HCT116 (cell line): ENCODE measurements at regions not wholly inside any gene's neighbourhood (a gene's known extent, or its start where the extent isn't known, plus 50 kb on each side); places are given as distances from the start of the nearest gene placed in this dataset.

ENCODE experiments used
- CTCF ChIP-seq, 3 experiments: fragments of 200-600 bp in 1 of 3; sonication (generic) in 1 of 3; IDR thresholded peaks in 2 of 3; conservative IDR thresholded peaks in 1 of 3; 2 replicates each; pipeline ENCODE4 v1.5.1; 2012 to 2017; ENCODE audit warnings: low read depth in 2 of 3, low read length in 2 of 3, antibody characterized with exemption in 1 of 3, borderline replicate concordance in 1 of 3, control low read depth in 1 of 3, mild to moderate bottlenecking in 1 of 3, mixed read lengths in 1 of 3, mixed run types in 1 of 3, moderate library complexity in 1 of 3; ENCODE audit not compliant: insufficient read depth in 1 of 3
- POLR2AphosphoS5 ChIP-seq: IDR thresholded peaks from 2 replicates; pipeline ENCODE4 v1.6.1; 2011; ENCODE audit warnings: mild to moderate bottlenecking, low read depth, low read length, moderate library complexity
- TCF7L2 ChIP-seq: IDR thresholded peaks from 2 replicates; pipeline ENCODE4 v1.7.0; 2011; ENCODE audit warnings: borderline replicate concordance, inconsistent platforms; ENCODE audit not compliant: insufficient read depth, insufficient read length; ENCODE audit errors: extremely low read depth

- TF ChIP-seq POLR2AphosphoS5 (no peak), TCF7L2 (no peak), CTCF (IDR thresholded peaks at IDR 0.05 in 2 of 3, conservative IDR thresholded peaks at IDR 0.05 in 1 of 3; ENCODE audit: borderline replicate concordance in 1 of 3, insufficient read depth in 1 of 3, low read depth in 2 of 3, low read length in 2 of 3) (no peak)
These were observed 296.7 kb upstream of the USP25 start for GRCh38 chr21:15433091-15433490.
